ENCODE measurements at regions not wholly inside any gene's neighbourhood (a gene's known extent, or its start where the extent isn't known, plus 50 kb on each side); places are given as distances from the start of the nearest gene placed in this dataset.

DNA sequence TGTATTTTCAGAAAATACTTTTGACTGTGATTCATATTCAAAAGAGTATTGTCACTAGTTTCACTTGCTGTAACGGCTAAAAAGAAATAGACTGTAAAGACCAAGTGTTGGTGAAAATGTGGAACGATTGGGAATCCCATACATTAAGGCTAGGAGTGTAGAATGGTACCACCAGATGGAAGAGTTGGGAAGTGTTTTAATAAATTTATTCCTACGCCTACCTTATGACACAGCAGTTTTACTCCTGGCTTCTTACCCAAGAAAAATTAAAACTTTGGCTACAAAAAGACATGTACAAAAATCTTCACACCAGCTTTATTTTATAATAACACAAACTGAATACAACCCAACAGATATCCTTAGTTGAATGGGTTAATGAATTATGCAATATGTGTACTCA, 256.2 kb downstream of the TAF11L14 start (continued):
- TF ChIP-seq ZNF462 (CRISPR knock-in tag; IDR thresholded peaks at IDR 0.05) = no peak
- TF ChIP-seq EZH2phosphoT487 (IDR thresholded peaks at IDR 0.05; ENCODE audit: unreplicated experiment) = no peak
- TF ChIP-seq NANOG (IDR thresholded peaks at IDR 0.05; ENCODE audit: borderline replicate concordance) = no peak
- no peak for TF ChIP-seq ZNF114 (CRISPR knock-in tag; IDR thresholded peaks at IDR 0.05)
- TF ChIP-seq ETS1 (IDR thresholded peaks at IDR 0.05) = no peak
- TF ChIP-seq STAT1 (IDR thresholded peaks at IDR 0.05; ENCODE audit: unreplicated experiment) = no peak
- no peak for TF ChIP-seq ZNF331 (CRISPR knock-in tag; IDR thresholded peaks at IDR 0.05; ENCODE audit: low read depth)
- no peak for TF ChIP-seq CREB1 (CRISPR knock-in tag; IDR thresholded peaks at IDR 0.05; ENCODE audit: low read depth)

- H3K27ac ChIP-seq (ENCODE audit: low read depth) = no peak overlapping the region
- TF ChIP-seq EZH2 (IDR thresholded peaks at IDR 0.05; ENCODE audit: low read depth, unreplicated experiment) (no peak), ZNF114 (CRISPR knock-in tag; IDR thresholded peaks at IDR 0.05) (no peak), ETS1 (IDR thresholded peaks at IDR 0.05) (no peak)
- no peaks in the 10 kb centered on the region for H3K27me3 ChIP-seq (ENCODE audit: insufficient read depth)
- ATAC-seq = no peak
- no peaks in the 10 kb centered on the region for H3K79me2 ChIP-seq (replicated peaks; ENCODE audit: insufficient read depth)
- H3K9me3 Mint-ChIP-seq = no peaks in the 10 kb centered on the region; the same call in 2 of the 3 replicates
- H3K4me2 ChIP-seq = no peak overlapping the region
- H3K4me3 Mint-ChIP-seq = no peak overlapping the region
- no peak overlapping the region for H3K27ac Mint-ChIP-seq
- no peak overlapping the region; the same call in 1 of the 2 replicates for H2AFZ ChIP-seq
- H3K4me3 ChIP-seq = no peak overlapping the region
- DNase-seq (ENCODE audit: low spot score) = no peak
- H3K27me3 Mint-ChIP-seq (ENCODE audit: insufficient read depth, low read depth, poor library complexity) = no peaks in the 10 kb centered on the region
- H3K4me1 ChIP-seq (ENCODE audit: insufficient read depth) = no peaks in the 10 kb centered on the region
- H3K36me3 Mint-ChIP-seq (ENCODE audit: low read depth) = no peaks in the 10 kb centered on the region
- H3K36me3 ChIP-seq (ENCODE audit: insufficient read depth) = no peaks in the 10 kb centered on the region
- H3K4me1 Mint-ChIP-seq = no peaks in the 10 kb centered on the region
- H3F3A ChIP-seq (replicated peaks; ENCODE audit: low read depth) = no peaks in the 10 kb centered on the region
- peaks cover 13% of the 10 kb centered on the region; the same call in 1 of the 2 replicates for H3K9me2 ChIP-seq (ENCODE audit: insufficient read depth)
- no peaks in the 10 kb centered on the region for H4K20me1 ChIP-seq (replicated peaks; ENCODE audit: insufficient read depth)
These were observed 257.6 kb downstream of the TAF11L14 start for GRCh38 chr5:17891881-17892280.
